AG09319 (cell line): ENCODE measurements at regions not wholly inside any gene's neighbourhood (a gene's known extent, or its start where the extent isn't known, plus 50 kb on each side); places are given as distances from the start of the nearest gene placed in this dataset.
"Not testable (repeated sequence)": the region's sequence is repeated elsewhere in the genome, so short reads cannot be mapped to it uniquely, and the experiment has no call there.

Experiments
- DNase-seq: peaks from one replicate; pipeline ENCODE4 v3.0.0-alpha.2; 2010; ENCODE audit warnings: low read depth; ENCODE audit errors: extremely low read depth
- TF ChIP-seq, protein P1 (sequence below): IDR thresholded peaks from 2 replicates; pipeline ENCODE4 v1.5.1; 2011; ENCODE audit warnings: low read depth, mild to moderate bottlenecking, inconsistent platforms, low read length, moderate library complexity

DNA sequence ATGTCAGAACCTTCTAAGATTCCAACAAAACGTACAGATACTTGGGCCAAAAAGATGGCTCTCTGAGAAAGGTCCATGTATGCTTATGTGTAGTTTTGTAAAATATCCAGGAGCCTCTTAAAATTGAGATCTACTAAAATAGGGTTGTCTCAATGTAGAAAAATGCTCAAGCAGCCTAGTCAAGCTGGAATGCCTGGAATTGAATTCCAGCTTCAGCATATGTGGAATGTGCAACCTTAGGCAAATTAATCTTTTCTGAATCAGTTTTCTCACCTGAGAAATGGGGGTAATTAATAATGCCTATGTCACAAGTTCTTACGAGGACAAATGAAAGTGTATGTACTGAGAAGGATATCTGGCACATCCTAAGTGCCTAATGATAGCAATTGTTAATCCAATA is 662.4 kb downstream of the DTWD2 start:
- TF ChIP-seq, protein P1, sequence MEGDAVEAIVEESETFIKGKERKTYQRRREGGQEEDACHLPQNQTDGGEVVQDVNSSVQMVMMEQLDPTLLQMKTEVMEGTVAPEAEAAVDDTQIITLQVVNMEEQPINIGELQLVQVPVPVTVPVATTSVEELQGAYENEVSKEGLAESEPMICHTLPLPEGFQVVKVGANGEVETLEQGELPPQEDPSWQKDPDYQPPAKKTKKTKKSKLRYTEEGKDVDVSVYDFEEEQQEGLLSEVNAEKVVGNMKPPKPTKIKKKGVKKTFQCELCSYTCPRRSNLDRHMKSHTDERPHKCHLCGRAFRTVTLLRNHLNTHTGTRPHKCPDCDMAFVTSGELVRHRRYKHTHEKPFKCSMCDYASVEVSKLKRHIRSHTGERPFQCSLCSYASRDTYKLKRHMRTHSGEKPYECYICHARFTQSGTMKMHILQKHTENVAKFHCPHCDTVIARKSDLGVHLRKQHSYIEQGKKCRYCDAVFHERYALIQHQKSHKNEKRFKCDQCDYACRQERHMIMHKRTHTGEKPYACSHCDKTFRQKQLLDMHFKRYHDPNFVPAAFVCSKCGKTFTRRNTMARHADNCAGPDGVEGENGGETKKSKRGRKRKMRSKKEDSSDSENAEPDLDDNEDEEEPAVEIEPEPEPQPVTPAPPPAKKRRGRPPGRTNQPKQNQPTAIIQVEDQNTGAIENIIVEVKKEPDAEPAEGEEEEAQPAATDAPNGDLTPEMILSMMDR: no peak
- no peak for DNase-seq

- not testable (repeated sequence) for DNase-seq
These were observed 664.6 kb downstream of the DTWD2 start for GRCh38 chr5:118323723-118324122.

GRCh38 chr5:118321081-118321480 is 667.3 kb downstream of the DTWD2 start:
- no peak for DNase-seq
- TF ChIP-seq, protein P1: no peak

GRCh38 chr5:118320121-118320520 is 668.2 kb downstream of the DTWD2 start:
- no peak for DNase-seq
- TF ChIP-seq, protein P1: no peak

GRCh38 chr5:118314931-118315330 is 673.4 kb downstream of the DTWD2 start:
- TF ChIP-seq, protein P1: no peak
- DNase-seq: no peak

GRCh38 chr5:118311103-118311819 is 677.1 kb downstream of the DTWD2 start:
- TF ChIP-seq, protein P1: no peak
- no peak for DNase-seq

- no peak for DNase-seq
- TF ChIP-seq, protein P1: no peak
These were observed 677.9 kb downstream of the DTWD2 start for GRCh38 chr5:118310401-118310800.

- TF ChIP-seq, protein P1: no peak
- no peak for DNase-seq
These were observed 685.1 kb downstream of the DTWD2 start for GRCh38 chr5:118303296-118303695.
